ENCODE measurements at regions not wholly inside any gene's neighbourhood (a gene's known extent, or its start where the extent isn't known, plus 50 kb on each side); places are given as distances from the start of the nearest gene placed in this dataset.
A peak's percentile ranks its signal among the peaks of the same experiment; 100 is the strongest.

GRCh38 chr1:58862728-58863385, 79.0 kb upstream of the JUN start:
- no peak for DNase-seq (ENCODE audit: low read depth)

- no peak for DNase-seq (ENCODE audit: low read depth)
These were observed 80.8 kb upstream of the JUN start for GRCh38 chr1:58864654-58865053.

DNA sequence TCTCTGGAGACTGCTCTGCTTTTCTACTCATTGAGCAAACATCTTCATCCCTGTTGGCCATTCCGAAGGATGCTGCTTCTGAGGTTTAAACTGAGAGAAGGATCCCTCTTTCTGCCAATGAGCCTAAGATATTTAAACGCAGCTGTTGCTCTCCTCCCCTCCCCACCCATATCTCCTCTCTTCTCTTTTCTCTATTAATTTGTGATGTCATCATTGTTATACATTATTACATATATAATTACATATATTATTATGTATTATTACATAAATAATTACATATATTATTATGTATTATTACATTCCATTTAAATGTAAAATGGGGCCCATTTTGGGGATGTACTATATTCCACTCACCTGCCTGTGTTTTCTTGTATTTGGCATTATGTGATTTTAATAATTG, 82.7 kb upstream of the JUN start:
- DNase-seq (ENCODE audit: low read depth), result no peak

GRCh38 chr1:58869638-58870297, 85.9 kb upstream of the JUN start:
- DNase-seq (ENCODE audit: low read depth), result no peak

- no peak for DNase-seq (ENCODE audit: low read depth)
These were observed 86.4 kb upstream of the JUN start for GRCh38 chr1:58870298-58870676.

DNA sequence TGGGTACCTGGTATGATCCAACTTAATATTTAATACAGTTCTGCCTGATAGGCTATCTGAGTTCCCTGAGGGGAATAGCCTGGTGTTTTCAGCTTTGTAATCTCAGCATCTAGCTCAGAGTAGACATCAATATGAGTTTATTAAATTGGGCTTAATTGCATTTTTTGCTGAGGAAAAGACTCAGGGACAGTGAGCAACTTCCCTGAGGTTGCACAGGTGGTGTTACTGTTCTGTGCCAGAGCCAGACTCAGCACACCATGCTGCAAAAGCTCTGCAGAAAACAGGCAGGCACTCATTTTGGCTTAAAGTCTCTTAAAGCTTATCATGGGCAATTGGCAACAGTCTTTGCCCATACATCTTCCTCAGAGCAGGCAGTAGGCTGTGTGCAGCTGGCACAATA, 90.5 kb upstream of the JUN start:
- DNase-seq (ENCODE audit: low read depth), result no peak

DNA sequence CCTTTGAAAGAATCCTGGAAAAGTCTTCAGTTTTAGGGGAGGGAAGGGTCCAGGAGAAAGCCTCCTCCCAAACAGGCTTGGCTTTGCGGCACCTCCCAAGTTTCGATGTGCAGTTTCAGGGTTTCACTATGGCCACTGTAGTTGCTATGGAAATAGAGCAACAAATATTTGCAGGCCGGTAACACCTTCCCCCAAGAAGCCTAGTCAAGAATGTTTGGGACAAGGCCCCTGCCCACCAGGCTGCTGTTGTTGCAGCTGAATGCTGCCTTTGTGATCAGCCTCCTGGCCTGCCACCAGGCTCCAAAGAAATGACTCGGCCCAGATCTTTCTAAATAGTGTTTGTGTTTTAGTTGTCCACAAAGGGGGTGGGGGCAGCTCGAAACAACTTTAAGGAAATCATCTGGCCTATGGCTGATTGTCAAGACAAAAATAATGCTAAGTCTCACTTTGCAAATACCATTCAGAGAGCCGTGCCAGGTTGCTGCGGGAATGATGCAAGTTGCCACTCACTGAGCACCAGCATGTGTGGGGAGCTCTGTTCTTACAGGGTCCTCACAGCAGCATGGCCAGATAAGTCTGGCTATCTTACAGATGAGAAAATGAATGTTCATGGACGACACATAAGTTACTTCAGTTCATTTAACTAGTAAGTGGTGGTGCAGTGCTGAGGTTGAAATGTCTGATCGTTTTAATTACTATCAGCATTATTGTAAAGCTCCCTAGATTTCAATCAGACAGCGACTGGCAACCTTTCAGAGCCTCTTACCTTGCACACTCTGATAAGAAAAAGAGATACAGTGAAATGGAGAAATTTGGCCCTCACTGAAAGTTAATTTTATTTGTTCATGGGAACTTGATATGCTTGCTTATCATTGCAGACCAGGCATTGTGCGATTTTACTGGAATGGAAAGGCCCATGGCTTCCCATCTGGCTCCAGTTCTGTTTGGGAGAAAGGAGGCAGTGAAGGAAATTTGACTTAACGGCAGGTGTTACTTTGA, 91.2 kb upstream of the JUN start:
- DNase-seq (ENCODE audit: low read depth), result no peak

- DNase-seq (ENCODE audit: low read depth), result peak; percentile 47
These were observed 95.6 kb upstream of the JUN start for GRCh38 chr1:58879464-58879863.

GRCh38 chr1:58880592-58880991, 96.7 kb upstream of the JUN start:
- DNase-seq (ENCODE audit: low read depth), result no peak

DNA sequence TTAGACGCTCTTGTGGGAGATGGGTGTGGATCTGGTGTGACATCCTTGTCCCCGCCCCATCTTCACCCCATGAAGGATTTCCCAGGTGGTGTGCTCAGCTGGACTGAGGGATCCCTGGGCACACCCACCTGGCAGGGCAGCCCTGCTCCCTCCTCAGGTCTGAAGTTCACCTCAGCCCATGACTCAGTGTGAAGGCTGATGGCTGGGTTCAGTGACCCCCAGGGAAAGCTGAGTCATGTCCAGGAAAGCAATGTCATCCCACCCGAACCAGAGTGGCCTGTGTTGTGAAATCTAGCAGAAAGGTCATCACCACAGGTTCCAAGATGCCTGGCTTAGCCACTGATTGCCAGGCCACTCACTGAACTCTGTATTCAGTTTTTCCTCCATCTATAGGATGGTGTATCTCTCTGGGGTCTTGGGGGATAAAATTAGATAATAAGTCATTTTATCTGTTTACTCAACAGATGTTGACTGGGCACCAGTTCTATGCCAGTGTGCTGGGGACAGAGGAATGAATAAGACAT, 97.7 kb upstream of the JUN start:
- peak; percentile 95 for DNase-seq (ENCODE audit: low read depth)

DNA sequence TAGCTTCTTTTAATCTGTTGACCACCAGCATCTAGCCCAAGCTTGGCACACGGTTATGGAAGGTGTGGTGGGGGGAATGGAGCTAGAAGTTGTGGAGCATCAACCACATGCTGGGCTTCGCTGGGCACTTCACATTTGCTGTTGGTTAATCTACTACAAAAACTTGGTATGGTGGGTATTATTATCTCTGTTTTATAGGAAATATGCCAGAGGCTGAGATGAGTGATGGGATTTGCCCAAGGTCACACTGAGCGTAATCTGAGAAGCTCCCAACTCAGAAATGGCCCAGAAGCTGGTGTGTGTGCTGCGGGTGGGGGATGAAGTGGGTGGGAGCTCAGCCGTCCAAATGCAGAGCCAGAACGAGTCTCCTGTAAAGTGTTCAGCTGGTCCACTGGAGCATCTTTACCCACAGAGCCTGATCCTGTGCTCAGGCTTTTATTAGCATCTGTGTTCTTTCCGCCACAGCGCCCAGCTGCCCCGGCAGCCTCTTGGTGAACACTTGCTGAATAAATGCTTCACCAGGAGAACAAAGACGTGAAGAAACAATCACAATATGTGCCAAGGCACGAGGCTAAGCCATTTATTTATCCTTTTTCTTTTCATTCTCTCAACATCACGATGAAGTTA, 98.6 kb upstream of the JUN start:
- no peak for DNase-seq (ENCODE audit: low read depth)

DNA sequence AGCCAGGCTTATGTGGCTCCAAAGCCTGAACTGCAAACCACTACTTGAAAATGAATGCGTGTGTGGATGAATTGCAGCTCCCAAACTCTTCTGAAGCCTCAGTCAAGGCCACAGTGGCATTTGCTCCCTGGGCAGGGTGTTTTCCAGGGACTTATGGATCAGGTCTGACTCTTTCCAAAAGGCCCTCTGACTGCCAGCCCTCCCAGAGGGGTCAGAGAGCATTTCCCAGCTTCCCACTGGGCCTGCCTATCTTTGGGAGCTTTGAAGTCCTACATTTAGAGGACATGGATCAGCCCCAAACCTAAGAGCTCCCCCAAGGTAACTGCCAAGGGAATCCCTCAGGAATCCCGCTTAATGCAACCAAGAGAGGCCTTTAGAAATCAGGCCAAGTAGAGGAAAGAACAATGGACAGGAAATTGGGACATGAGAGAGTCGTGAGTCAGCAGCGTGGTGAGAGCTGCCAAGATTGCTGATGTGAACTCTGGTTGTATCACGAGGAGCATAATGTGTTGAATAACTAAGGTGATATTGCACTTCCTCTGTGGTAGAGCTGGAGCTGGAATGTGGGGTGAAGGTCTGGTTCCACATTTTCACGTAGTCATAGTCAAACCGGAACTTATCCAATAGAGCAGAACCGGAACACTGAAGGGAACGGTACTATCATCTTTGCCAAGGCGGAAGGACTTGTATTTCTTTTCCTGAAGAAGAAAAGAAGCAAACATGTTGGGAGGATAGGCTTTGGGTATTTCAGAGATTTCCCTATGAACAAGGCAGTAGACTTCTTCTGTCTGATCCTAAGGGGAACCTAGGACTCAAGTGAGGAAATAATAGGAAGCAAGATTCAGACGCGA, 99.4 kb upstream of the JUN start:
- peak; percentile 99 for DNase-seq (ENCODE audit: low read depth)

- no peak for DNase-seq (ENCODE audit: low read depth)
These were observed 100.1 kb upstream of the JUN start for GRCh38 chr1:58883888-58884482.

DNA sequence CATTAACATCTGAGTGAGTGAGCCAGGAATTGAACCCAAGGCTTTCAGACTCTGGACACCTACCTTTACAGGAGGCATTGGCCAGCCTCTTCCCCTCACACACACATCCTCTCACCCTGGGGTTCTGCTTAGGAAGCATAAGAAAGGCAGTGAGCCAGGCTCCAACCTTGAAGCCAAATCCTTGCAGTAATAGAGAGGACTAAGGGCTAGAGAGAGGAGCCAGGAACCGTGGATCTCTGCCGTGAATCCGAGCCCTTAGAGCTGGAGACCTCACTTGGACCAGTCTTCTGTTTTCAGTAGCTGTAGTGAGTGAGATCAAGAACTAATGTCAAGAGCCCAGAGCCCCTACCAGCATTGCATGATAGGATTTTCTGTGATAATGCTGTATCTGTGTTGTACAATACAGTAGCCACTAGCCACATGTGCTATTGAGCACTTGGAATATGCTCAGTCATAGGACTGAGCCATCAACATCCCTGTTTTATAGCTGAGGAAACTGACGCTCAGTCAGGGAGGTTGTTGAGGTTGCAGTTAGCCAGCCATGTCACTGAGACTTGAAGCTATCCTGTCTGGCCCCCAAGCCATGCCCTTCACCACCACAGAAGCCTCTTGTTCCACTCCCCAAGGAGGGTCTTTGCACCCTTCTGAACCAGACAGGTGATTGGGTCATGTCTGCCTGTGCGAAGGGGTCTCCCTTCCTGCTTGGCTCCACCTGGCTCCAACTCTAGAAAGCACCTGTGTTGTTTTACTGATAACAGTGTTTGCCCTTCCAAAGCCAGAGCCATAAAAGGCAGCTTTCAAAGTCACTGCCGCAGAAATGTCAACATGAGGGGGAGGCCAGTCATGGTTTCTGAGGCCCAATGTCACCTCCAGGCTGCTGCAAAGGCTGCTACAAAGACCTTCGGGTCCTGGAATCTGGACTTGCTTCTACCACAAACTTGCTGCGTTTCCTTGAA, 101.1 kb upstream of the JUN start:
- DNase-seq (ENCODE audit: low read depth), result no peak

- no peak for DNase-seq (ENCODE audit: low read depth)
These were observed 102.2 kb upstream of the JUN start for GRCh38 chr1:58885998-58886397.

DNA sequence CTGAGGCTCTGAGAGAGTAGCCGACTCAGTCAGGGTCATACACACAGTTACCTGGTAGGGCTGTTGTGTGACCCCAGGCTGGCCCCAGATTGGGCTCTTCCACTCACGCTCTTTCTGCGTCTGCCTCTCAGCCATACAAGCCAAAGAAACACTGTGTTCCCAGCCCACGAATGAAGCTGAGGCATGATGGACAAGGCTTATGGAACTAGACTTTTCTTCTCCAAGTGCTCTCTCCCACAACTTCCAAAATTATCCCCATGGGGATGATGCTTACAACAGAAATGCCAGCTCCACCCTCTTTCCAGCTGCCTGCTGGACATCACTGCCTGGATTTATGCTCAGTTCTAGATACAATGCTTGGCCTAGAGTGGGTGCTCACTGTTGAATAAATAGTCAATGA, 102.8 kb upstream of the JUN start:
- no peak for DNase-seq (ENCODE audit: low read depth)

GRCh38 chr1:58887059-58887458, 103.2 kb upstream of the JUN start:
- no peak for DNase-seq (ENCODE audit: low read depth)

GRCh38 chr1:58888833-58889232, 105.0 kb upstream of the JUN start:
- DNase-seq (ENCODE audit: low read depth), result peak; percentile 39

GRCh38 chr1:58890113-58890512, 106.3 kb upstream of the JUN start:
- DNase-seq (ENCODE audit: low read depth), result no peak

GRCh38 chr1:58890609-58891008, 106.8 kb upstream of the JUN start:
- DNase-seq (ENCODE audit: low read depth), result no peak

Measured in ELR (cell line).